GM12878 (cell line): ENCODE measurements at regions not wholly inside any gene's neighbourhood (a gene's known extent, or its start where the extent isn't known, plus 50 kb on each side); places are given as distances from the start of the nearest gene placed in this dataset.

Experiments used
- BACH1 ChIP-seq: fragments of 450-650 bp; IDR thresholded peaks from 2 replicates; pipeline ENCODE4 v1.6.1; 2017; ENCODE audit warnings: mild to moderate bottlenecking, borderline replicate concordance
- BMI1 ChIP-seq: fragments of 450-650 bp; IDR thresholded peaks from 2 replicates; pipeline ENCODE4 v1.6.1; 2016; ENCODE audit warnings: mild to moderate bottlenecking, moderate library complexity, borderline replicate concordance
- CBFB ChIP-seq: IDR thresholded peaks from 2 replicates; pipeline ENCODE4 v1.6.1; 2016; ENCODE audit warnings: antibody characterized with exemption, low read depth
- CEBPB ChIP-seq, 2 experiments: fragments of 150-350 bp in 1 of 2; IDR thresholded peaks; 2 replicates each; pipeline ENCODE4 v1.6.1; 2012 to 2014; ENCODE audit warnings: low read depth in 2 of 2, low read length in 2 of 2, borderline replicate concordance in 1 of 2, inconsistent platforms in 1 of 2
- CHD2 ChIP-seq: IDR thresholded peaks from 2 replicates; pipeline ENCODE4 v1.6.1; 2011; ENCODE audit warnings: low read depth, low read length, improper control_type of control experiment, borderline replicate concordance
- FOXM1 ChIP-seq: IDR thresholded peaks from 2 replicates; pipeline ENCODE4 v1.6.1; 2012; ENCODE audit warnings: low read depth, mild to moderate bottlenecking, inconsistent platforms, low read length, moderate library complexity
- GATAD2B ChIP-seq: fragments of 450-650 bp; conservative IDR thresholded peaks from 2 replicates; pipeline ENCODE4 v1.6.1; 2017; ENCODE audit warnings: low read depth, mild to moderate bottlenecking, moderate library complexity
- MAX ChIP-seq: IDR thresholded peaks from 2 replicates; pipeline ENCODE4 v1.6.1; 2012; ENCODE audit warnings: low read depth, low read length, improper control_type of control experiment
- NBN ChIP-seq: fragments of 450-650 bp; IDR thresholded peaks from 2 replicates; pipeline ENCODE4 v1.6.1; 2016
- NFXL1 ChIP-seq: fragments of 450-650 bp; IDR thresholded peaks from 2 replicates; pipeline ENCODE4 v1.6.1; 2017; ENCODE audit warnings: antibody characterized with exemption, mild to moderate bottlenecking, borderline replicate concordance
- NKRF ChIP-seq: fragments of 450-650 bp; conservative IDR thresholded peaks from 2 replicates; pipeline ENCODE4 v1.6.1; 2017; ENCODE audit warnings: mild to moderate bottlenecking, moderate library complexity
- NR2F1 ChIP-seq: fragments of 450-650 bp; conservative IDR thresholded peaks from 2 replicates; pipeline ENCODE4 v1.6.1; 2017; ENCODE audit warnings: mild to moderate bottlenecking
- PAX5 ChIP-seq: IDR thresholded peaks from 2 replicates; pipeline ENCODE4 v1.6.1; 2011; ENCODE audit warnings: low read depth, low read length, borderline replicate concordance
- PKNOX1 ChIP-seq: fragments of 450-650 bp; IDR thresholded peaks from 2 replicates; pipeline ENCODE4 v1.6.1; 2016; ENCODE audit warnings: mild to moderate bottlenecking
- POU2F2 ChIP-seq: IDR thresholded peaks from 3 replicates; pipeline ENCODE4 v1.6.1; 2011; ENCODE audit warnings: low read depth, mild to moderate bottlenecking, low read length, borderline replicate concordance
- RELA ChIP-seq: fragments of 450-650 bp; IDR thresholded peaks from 2 replicates; pipeline ENCODE4 v1.8.0; 2014; ENCODE audit warnings: borderline replicate concordance; ENCODE audit not compliant: partially characterized antibody
- RFX5 ChIP-seq: IDR thresholded peaks from 2 replicates; pipeline ENCODE4 v1.6.1; 2011; ENCODE audit warnings: low read depth, low read length, improper control_type of control experiment
- SREBF2 ChIP-seq: IDR thresholded peaks from 2 replicates; pipeline ENCODE4 v1.6.1; 2012; ENCODE audit warnings: mild to moderate bottlenecking, low read length
- STAT3 ChIP-seq: IDR thresholded peaks from 2 replicates; pipeline ENCODE4 v1.6.1; 2011; ENCODE audit warnings: low read depth, low read length, improper control_type of control experiment
- TBL1XR1 ChIP-seq: IDR thresholded peaks from 2 replicates; pipeline ENCODE4 v1.6.1; 2012; ENCODE audit warnings: low read depth, low read length, improper control_type of control experiment
- TCF12 ChIP-seq: IDR thresholded peaks from 2 replicates; pipeline ENCODE4 v1.6.1; 2011; ENCODE audit warnings: low read depth, mild to moderate bottlenecking, low read length
- YY1 ChIP-seq: IDR thresholded peaks from 2 replicates; pipeline ENCODE4 v1.6.1; 2011; ENCODE audit warnings: low read depth, mild to moderate bottlenecking, low read length
- ZNF274 ChIP-seq: IDR thresholded peaks from one replicate; pipeline ENCODE4 v1.8.0; 2011; ENCODE audit not compliant: insufficient read length, insufficient read depth
- ZNF687 ChIP-seq: fragments of 450-650 bp; IDR thresholded peaks from 2 replicates; pipeline ENCODE4 v1.6.1; 2017; ENCODE audit warnings: mild to moderate bottlenecking, moderate library complexity

- no peak for TF ChIP-seq NKRF
- TF ChIP-seq NR2F1, result peak; percentile 81
- TF ChIP-seq NFXL1, result no peak
- no peak for TF ChIP-seq RFX5
- peak; percentile 100 for TF ChIP-seq ZNF687
- TF ChIP-seq BMI1, result peak; percentile 79; the same call in 1 of the 2 replicates
- peak; percentile 78; the same call in 1 of the 2 replicates for TF ChIP-seq MAX
- peak; percentile 80; the same call in 1 of the 2 replicates for TF ChIP-seq PAX5
- TF ChIP-seq FOXM1, result peak; percentile 87; the same call in 1 of the 2 replicates
- TF ChIP-seq RELA, result no peak
- peak; percentile 87 for TF ChIP-seq NBN
- peak; percentile 68 for TF ChIP-seq TBL1XR1
- no peak for TF ChIP-seq SREBF2
- TF ChIP-seq CEBPB (IDR thresholded peaks at IDR 0.05; ENCODE audit: borderline replicate concordance in 1 of 2, low read depth in 2 of 2, low read length in 2 of 2), result no peak
- TF ChIP-seq BACH1, result peak; percentile 87; the same call in 1 of the 2 replicates
- peak; percentile 67; the same call in 1 of the 2 replicates for TF ChIP-seq STAT3
- no peak for TF ChIP-seq ZNF274
- TF ChIP-seq YY1, result peak; percentile 49; the same call in 1 of the 2 replicates
- TF ChIP-seq CBFB, result peak; percentile 85
- peak; percentile 69 for TF ChIP-seq PKNOX1
- TF ChIP-seq POU2F2, result peak; percentile 94; the same call in 2 of the 3 replicates
- peak; percentile 91 for TF ChIP-seq TCF12
- TF ChIP-seq GATAD2B, result peak; percentile 97
- TF ChIP-seq CHD2, result peak; percentile 78; the same call in 1 of the 2 replicates
Measured at GRCh38 chrX:6738518-6739470, 203.9 kb upstream of the VCX3A start (continued).
